ENCODE measurements at regions not wholly inside any gene's neighbourhood (a gene's known extent, or its start where the extent isn't known, plus 50 kb on each side); places are given as distances from the start of the nearest gene placed in this dataset.

- TF ChIP-seq EZH2 (IDR thresholded peaks at IDR 0.05; ENCODE audit: borderline replicate concordance, low read depth, low read length, severe bottlenecking) (no peak), CTCF (IDR thresholded peaks at IDR 0.05; ENCODE audit: borderline replicate concordance, extremely low read depth, low read length, poor library complexity, severe bottlenecking) (no peak)
Observed at GRCh38 chr9:73745598-73745997, 593.9 kb downstream of the ANXA1 start.
